ENCODE measurements at regions not wholly inside any gene's neighbourhood (a gene's known extent, or its start where the extent isn't known, plus 50 kb on each side); places are given as distances from the start of the nearest gene placed in this dataset.

- DNase-seq (ENCODE audit: low read depth in 2 of 2): no peak
Measured at GRCh38 chr6:26290941-26291340, 74.1 kb upstream of the BTN3A2 start.

- no peak for DNase-seq (ENCODE audit: low read depth in 2 of 2)
Measured at GRCh38 chr6:26292709-26293108, 72.3 kb upstream of the BTN3A2 start.

GRCh38 chr6:26294302-26294701 lies 70.7 kb upstream of the BTN3A2 start:
- DNase-seq (ENCODE audit: low read depth in 2 of 2): no peak

- no peak for DNase-seq (ENCODE audit: low read depth in 2 of 2)
Measured at GRCh38 chr6:26295691-26296555, 69.1 kb upstream of the BTN3A2 start.

- DNase-seq (ENCODE audit: low read depth in 2 of 2): no peak
Measured at GRCh38 chr6:26296556-26296856, 68.5 kb upstream of the BTN3A2 start.

GRCh38 chr6:26296857-26297648 lies 67.9 kb upstream of the BTN3A2 start:
- DNase-seq (ENCODE audit: low read depth in 2 of 2): no peak

GRCh38 chr6:26299286-26300042 lies 65.5 kb upstream of the BTN3A2 start:
- no peak for DNase-seq (ENCODE audit: low read depth in 2 of 2)

GRCh38 chr6:26300043-26300331 lies 65.0 kb upstream of the BTN3A2 start:
- DNase-seq (ENCODE audit: low read depth in 2 of 2): no peak

GRCh38 chr6:26300359-26300758 lies 64.6 kb upstream of the BTN3A2 start:
- DNase-seq (ENCODE audit: low read depth in 2 of 2): no peak

- no peak for DNase-seq (ENCODE audit: low read depth in 2 of 2)
Measured at GRCh38 chr6:26300828-26301227, 64.2 kb upstream of the BTN3A2 start.

GRCh38 chr6:26301638-26302037 lies 63.4 kb upstream of the BTN3A2 start:
- DNase-seq (ENCODE audit: low read depth in 2 of 2): no peak

- DNase-seq (ENCODE audit: low read depth in 2 of 2): no peak
Measured at GRCh38 chr6:26302941-26303559, 61.9 kb upstream of the BTN3A2 start.

- no peak for DNase-seq (ENCODE audit: low read depth in 2 of 2)
Measured at GRCh38 chr6:26304213-26304796, 60.7 kb upstream of the BTN3A2 start.

GRCh38 chr6:26304797-26305640 lies 60.0 kb upstream of the BTN3A2 start:
- no peak for DNase-seq (ENCODE audit: low read depth in 2 of 2)

- DNase-seq (ENCODE audit: low read depth in 2 of 2): no peak
Measured at GRCh38 chr6:26305641-26305969, 59.4 kb upstream of the BTN3A2 start.

- DNase-seq (ENCODE audit: low read depth in 2 of 2): no peak
Measured at GRCh38 chr6:26306232-26306631, 58.8 kb upstream of the BTN3A2 start.

- no peak for DNase-seq (ENCODE audit: low read depth in 2 of 2)
Measured at GRCh38 chr6:26307850-26308249, 57.1 kb upstream of the BTN3A2 start.

- DNase-seq (ENCODE audit: low read depth in 2 of 2): no peak
Measured at GRCh38 chr6:26309731-26310142, 55.3 kb upstream of the BTN3A2 start.

- DNase-seq (ENCODE audit: low read depth in 2 of 2): no peak
Measured at GRCh38 chr6:26311012-26311384, 54.0 kb upstream of the BTN3A2 start.

GRCh38 chr6:26311385-26312095 lies 53.5 kb upstream of the BTN3A2 start:
- DNase-seq (ENCODE audit: low read depth in 2 of 2): no peak

GRCh38 chr6:26312096-26312463 lies 52.9 kb upstream of the BTN3A2 start:
- no peak for DNase-seq (ENCODE audit: low read depth in 2 of 2)
